ENCODE measurements at regions not wholly inside any gene's neighbourhood (a gene's known extent, or its start where the extent isn't known, plus 50 kb on each side); places are given as distances from the start of the nearest gene placed in this dataset.

DNA sequence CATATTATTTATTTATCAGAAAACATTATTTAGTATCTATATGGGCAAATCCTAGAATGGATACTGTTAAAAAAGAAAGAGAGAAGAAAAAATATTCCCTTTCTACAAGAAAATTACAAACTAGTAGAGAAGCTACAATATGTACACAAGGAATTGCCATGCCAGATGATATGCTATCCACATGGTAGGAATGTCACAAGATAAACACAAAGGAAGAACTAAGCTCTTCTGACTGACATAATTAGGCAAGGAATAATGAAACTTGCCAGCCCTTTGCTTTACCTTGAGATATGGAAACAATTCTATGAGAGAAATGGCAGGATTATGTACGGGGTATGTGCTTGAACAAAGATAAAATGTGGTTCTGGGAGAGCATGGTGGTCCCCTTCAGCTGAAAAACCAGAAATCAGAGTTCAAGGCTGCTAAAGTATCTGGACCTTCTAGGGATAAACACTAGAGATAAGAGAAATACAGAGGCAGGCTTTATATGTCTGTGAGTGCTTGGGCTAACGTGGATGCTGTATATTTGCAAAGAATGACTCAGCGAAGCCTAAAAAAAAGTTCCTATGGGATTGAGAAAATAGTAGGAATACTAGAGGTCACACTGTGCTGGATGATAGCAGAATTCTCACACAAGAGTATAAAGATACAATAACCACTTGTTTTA lies 451.6 kb downstream of the TLE1 start:
- no peaks in the 10 kb centered on the region for H3K9me3 ChIP-seq
- TF ChIP-seq, protein P1, sequence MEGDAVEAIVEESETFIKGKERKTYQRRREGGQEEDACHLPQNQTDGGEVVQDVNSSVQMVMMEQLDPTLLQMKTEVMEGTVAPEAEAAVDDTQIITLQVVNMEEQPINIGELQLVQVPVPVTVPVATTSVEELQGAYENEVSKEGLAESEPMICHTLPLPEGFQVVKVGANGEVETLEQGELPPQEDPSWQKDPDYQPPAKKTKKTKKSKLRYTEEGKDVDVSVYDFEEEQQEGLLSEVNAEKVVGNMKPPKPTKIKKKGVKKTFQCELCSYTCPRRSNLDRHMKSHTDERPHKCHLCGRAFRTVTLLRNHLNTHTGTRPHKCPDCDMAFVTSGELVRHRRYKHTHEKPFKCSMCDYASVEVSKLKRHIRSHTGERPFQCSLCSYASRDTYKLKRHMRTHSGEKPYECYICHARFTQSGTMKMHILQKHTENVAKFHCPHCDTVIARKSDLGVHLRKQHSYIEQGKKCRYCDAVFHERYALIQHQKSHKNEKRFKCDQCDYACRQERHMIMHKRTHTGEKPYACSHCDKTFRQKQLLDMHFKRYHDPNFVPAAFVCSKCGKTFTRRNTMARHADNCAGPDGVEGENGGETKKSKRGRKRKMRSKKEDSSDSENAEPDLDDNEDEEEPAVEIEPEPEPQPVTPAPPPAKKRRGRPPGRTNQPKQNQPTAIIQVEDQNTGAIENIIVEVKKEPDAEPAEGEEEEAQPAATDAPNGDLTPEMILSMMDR (IDR thresholded peaks at IDR 0.05): no peak
- DNase-seq (no peak), ATAC-seq (no peak)
- no peaks in the 10 kb centered on the region for H3K36me3 ChIP-seq (ENCODE audit: low read depth)
- intact Hi-C loops (cut with DNase I, micrococcal nuclease): no loop called here
- H3K4me1 ChIP-seq (ENCODE audit: low read depth): no peaks in the 10 kb centered on the region
- H3K4me3 ChIP-seq: no peak overlapping the region

DNA sequence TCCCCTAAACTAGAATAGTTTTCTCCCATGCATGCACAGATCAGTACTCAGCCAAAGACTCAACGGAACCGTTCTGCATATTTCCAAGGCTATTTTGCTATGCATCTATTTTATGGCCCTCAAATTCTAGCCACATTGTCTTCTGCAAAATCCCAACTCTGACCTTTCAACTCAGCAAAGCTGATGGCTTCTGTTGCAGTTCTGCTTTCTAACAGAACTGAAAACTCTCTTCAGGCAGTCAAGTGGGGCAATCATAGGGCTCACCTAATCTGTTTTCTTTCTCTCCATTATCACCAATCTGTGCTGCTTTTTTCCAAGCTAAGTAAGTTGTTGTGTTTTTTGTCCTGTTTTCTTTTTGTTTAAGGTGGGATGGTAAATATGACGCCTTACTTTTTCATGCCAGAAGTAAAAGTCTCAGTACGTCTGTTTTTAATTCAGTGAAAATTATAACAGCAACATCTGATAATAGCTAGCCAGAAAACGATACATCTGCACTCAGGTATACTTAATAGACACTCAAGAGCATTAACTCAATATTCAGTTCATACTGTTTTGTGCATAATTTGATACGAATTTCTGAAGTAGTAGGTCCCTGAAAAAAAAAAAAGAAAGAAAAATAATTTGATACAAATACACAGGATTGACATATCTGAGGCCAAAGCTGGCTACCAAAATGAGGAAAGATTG lies 454.3 kb downstream of the TLE1 start:
- intact Hi-C loops (cut with DNase I, micrococcal nuclease): no loop called here
- no peaks in the 10 kb centered on the region for H3K36me3 ChIP-seq (ENCODE audit: low read depth)
- TF ChIP-seq, protein P1 (IDR thresholded peaks at IDR 0.05): no peak
- ATAC-seq: no peak
- H3K4me3 ChIP-seq: no peak overlapping the region
- DNase-seq: no peak
- no peaks in the 10 kb centered on the region for H3K4me1 ChIP-seq (ENCODE audit: low read depth)
- H3K9me3 ChIP-seq: no peaks in the 10 kb centered on the region

DNA sequence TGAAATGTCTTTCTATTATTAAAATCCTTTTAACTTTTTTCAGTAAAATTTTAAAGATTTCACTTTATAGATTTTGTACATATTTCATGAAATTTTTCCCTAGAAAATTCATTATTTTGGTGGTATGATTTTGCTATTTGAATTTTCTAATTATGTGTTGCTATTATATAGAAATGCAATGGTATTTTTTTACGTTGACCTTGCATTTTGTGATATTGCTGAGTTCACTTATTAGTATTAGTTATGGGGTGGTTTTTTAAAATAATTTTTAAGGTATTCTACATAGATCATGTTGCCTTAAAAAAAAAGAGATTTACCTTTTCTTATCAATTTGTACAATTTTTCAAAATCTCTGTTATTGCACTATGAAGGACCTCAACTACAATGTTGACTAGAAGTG lies 458.3 kb downstream of the TLE1 start:
- Histone ChIP-seq H3K36me3 (ENCODE audit: low read depth) (no peaks in the 10 kb centered on the region), H3K4me1 (ENCODE audit: low read depth) (no peaks in the 10 kb centered on the region), H3K9me3 (no peaks in the 10 kb centered on the region), H3K4me3 (no peak overlapping the region)
- DNase-seq (no peak), ATAC-seq (no peak)
- intact Hi-C loops (cut with DNase I, micrococcal nuclease): no loop called here
- TF ChIP-seq, protein P1 (IDR thresholded peaks at IDR 0.05): no peak

DNA sequence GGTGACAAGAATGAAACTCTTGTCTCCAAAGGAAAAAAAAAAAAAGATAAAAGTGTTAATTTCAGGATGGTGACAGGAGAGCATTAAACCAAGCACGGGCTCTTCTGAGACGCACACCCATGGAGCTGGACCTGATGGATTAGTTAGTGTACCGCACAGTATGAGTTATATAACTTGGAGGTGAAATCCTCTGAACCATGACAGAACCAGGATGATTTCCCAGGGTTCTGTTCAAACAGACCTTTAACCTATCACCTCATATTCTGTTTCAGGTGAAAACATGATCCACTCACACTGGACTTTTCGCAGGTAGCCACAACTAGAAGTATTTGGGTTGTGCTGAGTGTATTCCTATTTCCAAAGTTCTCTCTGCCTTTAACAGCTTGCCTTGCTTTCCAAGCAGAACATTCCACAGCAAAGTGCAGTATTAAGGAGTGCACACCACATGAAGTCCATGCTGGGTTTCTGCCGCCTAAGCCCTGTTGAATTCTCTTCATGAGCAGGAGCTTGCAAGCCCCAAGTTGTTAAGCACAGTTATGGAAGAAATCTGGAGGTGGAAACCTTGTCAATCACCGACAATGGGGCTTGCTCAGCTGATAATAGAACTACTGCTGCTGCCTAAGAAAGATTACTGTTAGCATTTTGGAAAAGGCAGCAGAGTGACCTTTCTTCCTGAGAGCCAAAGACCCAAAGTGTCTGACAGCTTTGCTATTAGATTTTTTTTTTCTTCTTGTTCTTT lies 461.7 kb downstream of the TLE1 start:
- no peaks in the 10 kb centered on the region for H3K36me3 ChIP-seq (ENCODE audit: low read depth)
- DNase-seq (no peak), ATAC-seq (no peak)
- TF ChIP-seq, protein P1 (IDR thresholded peaks at IDR 0.05): no peak
- intact Hi-C loops (cut with DNase I, micrococcal nuclease): no loop called here
- H3K9me3 ChIP-seq: no peaks in the 10 kb centered on the region
- H3K4me3 ChIP-seq: no peak overlapping the region
- H3K4me1 ChIP-seq (ENCODE audit: low read depth): no peaks in the 10 kb centered on the region

DNA sequence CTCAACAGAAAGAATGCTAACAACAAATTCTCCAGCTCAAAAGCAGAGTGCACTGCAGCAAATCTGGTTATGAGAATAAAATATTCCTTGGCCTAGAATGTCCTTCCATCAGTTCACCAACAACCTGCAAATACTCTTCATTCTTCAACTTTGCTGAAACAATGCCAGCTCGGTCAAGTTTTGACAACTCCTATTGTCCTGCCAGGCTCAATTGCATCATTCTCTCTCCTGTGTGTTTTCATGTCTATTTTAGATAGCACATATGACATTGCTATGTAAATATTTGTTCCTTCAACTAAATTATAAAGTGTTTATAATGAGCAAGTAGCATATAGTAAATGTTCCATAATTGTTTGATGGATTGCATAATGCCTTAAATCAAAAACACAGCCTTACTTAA lies 463.8 kb downstream of the TLE1 start:
- H3K36me3 ChIP-seq (ENCODE audit: low read depth): no peaks in the 10 kb centered on the region
- no peak for ATAC-seq
- H3K4me1 ChIP-seq (ENCODE audit: low read depth): no peaks in the 10 kb centered on the region
- TF ChIP-seq, protein P1 (IDR thresholded peaks at IDR 0.05): no peak
- no peak overlapping the region for H3K4me3 ChIP-seq
- no peak for DNase-seq
- intact Hi-C loops (cut with DNase I, micrococcal nuclease): no loop called here
- H3K9me3 ChIP-seq: no peaks in the 10 kb centered on the region
